HG03039 (cell line): ENCODE measurements at regions not wholly inside any gene's neighbourhood (a gene's known extent, or its start where the extent isn't known, plus 50 kb on each side); places are given as distances from the start of the nearest gene placed in this dataset.

Experiments used
- ATAC-seq: cut with Tn5 transposase; IDR thresholded peaks from one replicate; pipeline ENCODE4 v1.9.1; 2021; ENCODE audit warnings: mild to moderate bottlenecking, moderate library complexity; ENCODE audit not compliant: unreplicated experiment

DNA sequence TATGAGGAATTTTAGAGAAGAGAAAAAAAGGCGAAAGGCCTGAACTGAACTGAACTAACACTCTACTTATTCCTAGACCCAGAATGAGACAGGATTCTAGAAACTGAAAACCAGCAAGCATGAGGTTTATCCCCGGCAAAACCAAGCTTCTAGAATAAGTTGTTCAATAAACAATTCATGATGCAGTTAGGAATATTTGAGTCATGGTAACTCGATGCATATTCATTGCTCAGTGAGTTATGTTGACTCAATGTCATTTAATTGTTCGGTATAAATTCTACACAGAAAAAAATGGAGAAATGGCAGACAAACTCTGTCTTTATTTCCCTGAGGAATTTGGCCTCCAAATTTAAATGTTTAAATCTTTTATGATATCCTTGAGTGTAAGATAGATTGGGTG, 321.5 kb downstream of the SATB2 start:
- no peak for ATAC-seq

DNA sequence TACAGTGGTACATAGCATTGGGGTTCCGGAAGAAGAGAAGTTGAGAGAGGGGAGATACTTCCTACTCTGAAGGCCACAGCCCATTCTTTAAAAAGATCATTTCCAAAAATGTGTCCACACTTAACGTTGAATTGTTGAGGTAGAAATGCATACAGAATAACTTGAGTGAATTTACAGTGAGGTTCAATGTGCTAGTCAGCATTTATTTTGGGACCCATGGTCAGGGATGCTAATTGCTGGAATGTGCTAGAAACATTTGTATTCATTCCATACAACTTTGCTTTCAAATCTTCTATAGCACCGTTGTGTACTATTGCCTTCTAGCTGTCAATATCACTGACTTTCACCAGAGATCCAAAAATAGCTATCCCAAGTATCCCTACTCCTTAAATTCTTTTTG, 325.9 kb downstream of the SATB2 start:
- ATAC-seq, result no peak

DNA sequence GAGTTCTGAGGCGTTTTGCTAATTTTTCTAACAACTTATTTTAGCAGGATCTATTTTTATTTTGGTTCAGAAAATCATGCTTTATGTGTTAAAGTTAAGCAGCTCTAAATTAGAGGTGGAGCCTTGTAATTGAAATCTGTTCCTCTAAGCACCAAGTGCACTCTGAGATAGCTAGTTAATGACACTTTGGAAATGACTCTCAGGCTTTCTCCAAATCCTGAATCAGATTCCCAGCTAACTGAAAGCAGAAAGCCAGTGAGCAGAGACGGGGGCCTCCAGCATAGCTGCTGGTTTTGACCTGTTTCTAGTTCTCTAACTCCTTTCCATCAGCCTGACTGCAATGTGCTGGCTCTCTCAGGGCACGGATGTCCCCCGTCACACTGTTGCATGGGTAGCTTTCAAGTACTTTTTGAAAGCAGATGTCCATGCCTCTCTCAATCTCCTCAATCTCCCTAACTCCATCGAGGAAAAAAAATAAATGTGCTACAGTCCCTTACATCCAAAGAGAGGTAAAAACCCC, 326.5 kb downstream of the SATB2 start:
- no peak for ATAC-seq

DNA sequence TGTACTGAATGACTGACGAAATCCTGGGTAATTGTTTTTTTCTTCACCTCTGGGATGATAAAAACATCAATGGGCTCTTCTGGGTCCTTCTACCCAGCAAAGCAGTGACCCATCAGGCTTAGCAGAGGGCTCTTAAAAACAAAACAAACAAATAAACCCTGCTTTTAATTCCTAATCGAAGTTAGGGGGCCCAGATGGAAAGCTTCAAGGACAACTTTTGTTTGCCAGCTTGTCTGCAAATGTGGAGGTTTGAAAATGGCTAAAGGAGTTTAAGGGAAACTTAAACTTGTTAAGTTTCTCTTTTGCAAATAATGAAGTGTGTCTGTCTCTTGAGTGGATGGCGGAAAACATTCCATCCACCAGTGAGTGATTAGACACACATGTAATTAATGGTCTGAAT, 327.2 kb downstream of the SATB2 start:
- ATAC-seq, result no peak

DNA sequence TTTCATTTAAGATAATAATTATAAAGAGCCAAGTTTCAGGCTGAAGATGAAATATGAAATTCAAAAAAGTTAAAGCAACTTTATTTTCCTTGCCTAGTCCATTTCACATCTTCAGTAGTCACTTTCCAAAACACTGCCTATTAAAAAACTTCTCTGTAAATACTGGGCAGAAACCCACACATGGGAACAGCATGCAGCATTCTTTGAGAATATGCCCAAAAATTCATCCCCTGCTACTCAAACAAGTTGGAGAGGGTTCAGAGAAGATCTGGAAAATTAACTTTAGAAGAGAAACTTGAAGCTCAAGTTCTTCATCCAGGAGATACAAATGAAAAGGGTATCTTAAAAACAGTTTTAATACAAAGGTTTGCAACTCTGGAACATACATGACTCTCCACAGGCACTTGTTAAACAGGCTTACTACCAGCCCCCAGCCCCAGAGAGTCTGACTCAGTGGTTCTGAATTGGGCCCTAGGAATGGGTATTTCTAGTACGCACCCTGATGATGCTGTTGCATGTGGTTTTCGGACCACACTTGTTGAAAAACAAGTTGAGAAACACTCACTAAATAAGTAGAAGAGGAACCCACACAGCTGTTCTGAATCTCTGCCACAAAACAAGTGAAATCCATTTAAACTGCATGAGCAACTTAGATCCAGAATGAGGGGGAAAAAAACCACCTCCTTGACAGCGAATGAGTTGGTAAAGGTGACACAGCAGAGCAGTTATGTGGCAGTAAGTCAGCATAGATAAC, 329.1 kb downstream of the SATB2 start:
- ATAC-seq, result no peak

DNA sequence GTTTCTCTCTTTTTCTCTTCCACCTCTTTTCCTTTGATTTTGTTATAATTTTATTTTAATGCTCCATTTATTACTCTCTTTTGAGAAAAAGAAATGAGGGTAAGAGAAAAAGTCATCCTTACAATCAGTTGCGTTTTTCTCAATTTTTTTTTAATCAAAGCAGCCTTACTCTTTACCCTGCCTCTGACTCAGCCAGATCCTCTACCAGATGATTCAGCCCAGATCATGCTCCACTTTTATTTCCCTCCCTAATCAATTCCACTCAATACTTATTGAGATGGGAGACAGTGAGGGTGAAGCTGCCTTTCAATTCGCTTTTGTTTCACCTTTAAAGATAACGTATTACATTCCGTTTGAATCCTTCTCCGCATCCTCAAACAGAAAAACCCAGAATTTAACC, 337.9 kb downstream of the SATB2 start:
- no peak for ATAC-seq

DNA sequence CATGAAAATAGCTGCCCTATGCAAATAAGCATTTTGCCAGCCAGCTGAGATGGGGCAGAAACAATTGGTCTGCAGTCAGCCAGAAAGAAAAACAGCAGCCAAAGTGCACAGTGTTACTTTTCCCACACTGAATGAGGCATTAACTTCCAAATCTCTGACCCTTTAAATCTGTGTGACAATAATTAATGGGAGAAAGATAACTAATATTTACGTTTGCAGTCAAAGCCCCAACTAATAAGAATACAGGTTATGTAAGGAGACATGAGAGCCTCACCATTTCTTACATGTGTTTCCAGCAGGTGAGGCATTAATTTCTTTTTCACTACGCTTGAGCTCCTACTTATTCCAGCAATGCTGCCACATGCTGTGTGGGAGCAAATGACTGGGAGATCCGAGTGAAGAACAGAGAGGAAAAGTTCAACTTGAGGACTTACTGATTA, 339.0 kb downstream of the SATB2 start:
- no peak for ATAC-seq

DNA sequence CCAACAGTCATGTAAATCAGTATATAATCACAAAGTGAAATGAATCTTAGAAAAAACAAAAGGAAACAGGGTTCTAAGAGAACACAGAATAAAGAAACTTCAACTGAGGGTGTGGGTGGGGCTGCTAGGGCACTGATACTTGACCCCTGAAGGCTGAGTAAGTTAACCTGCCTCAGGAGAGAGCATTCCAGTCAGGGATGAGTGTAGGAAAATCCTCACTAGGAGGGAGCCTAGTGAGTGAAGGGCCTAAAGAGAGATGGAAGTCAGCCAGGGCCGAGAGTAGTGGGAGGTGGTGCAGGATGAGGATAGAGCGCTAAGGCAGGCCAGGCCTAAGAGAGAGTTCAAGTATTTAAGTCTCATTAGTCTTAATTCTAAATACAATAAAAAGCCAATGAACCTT, 342.6 kb downstream of the SATB2 start:
- ATAC-seq, result no peak

DNA sequence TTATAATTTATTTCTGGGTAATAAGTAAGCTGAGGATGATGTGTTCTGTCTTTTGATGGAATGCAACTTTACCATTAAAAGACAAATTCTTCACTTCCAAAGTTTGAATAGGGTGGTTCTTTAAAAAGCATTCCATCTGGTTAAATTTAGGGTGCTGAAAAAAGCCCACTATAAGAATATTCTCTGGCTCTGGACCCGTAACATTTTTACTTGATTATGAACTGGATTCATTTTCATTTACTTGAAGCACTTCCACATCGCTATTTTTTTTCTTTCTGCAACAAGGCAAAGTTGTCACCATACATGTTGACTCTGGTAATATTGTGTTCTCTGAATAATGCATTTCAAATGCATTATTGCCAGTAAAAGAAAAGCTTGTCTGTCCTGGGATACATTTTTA, 344.6 kb downstream of the SATB2 start:
- ATAC-seq, result no peak

DNA sequence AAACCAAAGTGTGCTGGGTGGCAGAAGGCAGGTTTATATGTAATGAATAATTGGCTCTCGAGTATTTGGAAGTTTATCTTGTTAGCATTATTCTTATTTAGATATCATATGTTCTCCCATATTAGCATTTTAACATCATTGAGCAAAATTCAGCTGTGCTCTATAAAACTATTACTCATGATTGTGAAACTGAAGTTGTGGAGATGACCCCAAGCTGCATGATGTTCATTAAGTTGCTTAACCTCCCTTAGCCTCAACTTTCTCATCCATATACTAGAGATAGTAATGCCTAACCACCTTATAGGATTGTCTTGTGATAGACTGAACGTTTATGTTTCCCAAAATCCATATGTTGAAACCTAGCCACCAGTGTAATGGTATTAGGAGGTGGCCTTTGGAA, 346.3 kb downstream of the SATB2 start:
- no peak for ATAC-seq

DNA sequence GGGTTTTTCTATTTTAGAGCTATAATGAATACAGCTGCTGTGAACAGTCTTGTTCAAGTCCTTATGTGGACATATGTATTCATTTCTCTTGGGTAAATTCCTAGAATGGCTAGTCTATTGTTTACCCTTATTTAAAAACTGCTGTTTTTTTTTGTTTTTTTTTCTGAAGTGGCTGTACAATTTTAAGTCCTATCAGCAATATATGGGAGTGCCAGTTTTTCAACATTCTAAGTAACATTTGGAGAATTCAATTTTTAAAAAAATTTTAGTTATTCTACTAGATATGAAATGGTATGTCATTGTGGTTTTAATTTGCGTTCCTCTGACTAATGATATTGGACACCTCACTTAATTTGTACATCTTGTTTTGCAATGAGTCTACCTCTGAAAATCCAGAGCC, 349.7 kb downstream of the SATB2 start:
- ATAC-seq, result no peak

DNA sequence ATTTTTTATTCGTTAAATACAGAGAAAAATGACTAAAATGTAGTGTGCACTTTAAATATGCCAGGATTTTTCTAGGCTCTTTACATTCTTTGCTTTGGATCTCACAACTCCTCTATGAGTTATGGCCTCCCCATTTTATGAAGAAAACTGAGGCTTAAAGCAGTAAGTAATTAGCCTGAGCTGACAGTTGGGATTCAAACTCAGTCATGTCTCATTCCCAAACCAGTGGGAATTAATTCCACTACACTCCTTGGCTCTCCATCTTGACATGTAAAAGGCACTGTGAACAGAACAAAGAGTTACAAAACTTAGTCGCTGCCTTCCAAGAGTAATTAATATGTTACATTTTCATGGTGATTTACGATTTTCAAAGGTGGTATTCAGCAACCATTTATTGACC, 351.9 kb downstream of the SATB2 start:
- no peak for ATAC-seq

DNA sequence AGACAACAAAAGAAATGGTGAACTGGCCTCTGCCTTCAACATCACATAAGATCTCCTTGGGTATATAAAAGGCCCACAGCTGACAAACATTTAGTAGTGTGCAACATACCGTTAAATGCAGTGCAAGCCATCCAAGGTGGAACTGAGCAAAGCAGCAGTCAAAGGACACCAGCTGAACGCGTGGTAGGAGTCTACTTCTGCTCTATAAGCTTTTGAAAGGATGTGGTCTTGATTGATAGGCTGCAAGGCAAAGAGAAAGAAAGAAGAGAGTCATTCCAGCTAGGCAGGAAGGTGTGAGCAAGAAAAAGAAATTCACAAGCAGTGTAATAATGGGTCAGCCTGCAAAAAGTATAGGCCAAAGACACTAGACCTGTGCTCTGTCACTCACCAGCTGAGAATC, 356.3 kb downstream of the SATB2 start:
- ATAC-seq, result no peak

DNA sequence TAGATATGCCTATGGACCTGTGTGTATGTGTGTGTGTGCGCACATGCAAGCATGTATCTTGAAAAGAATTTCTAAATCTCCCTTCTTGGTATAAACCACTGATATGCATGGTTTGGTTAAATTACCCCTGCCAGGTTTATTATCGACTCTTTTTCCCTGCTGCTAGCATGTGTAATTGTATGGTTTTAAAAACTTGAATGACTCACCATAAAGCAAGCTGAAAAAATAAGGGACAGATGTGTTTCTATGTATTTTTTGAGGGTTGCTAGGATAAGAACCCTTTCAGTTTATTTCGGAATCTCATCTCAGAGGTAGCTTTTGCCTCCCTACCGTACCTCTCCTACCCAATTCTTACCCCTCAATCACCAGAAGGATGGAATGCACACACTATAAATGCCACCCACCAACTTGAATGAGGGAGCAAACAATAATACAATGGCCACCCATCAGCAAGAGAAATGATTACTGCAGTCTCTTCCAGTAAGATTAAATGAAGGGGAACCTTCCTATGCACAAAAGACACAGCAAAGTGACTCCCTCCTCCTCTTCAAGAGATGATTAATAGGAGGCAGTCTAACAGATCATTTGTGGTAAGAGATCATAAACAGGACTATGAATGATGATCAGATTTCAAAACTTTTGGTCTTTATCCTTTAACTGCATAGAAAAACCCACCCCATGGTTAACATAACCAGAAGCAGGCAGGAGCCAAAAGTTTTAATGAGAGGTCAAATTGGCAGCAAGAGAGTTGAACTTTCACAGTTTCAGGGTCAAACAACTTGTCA, 357.2 kb downstream of the SATB2 start:
- no peak for ATAC-seq

DNA sequence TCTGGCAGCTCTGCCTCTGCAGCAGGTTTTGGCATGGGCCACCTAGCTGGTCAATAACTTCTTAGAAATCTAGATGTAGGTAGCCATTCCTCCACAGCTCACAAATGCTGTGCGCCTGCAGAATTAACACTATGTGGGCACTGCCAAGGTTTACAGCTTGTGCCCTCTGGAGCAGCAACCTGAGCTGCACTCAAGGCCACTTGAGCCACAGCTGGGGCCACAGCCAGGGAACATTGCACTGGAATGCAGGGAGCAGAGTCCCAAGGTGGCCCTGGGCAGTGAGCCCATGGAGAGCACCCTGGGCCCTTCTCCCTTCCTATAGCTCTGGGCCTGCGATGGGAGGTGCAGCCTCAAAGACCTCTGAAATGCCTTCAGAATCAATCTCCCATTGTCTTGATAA, 365.3 kb downstream of the SATB2 start:
- no peak for ATAC-seq

DNA sequence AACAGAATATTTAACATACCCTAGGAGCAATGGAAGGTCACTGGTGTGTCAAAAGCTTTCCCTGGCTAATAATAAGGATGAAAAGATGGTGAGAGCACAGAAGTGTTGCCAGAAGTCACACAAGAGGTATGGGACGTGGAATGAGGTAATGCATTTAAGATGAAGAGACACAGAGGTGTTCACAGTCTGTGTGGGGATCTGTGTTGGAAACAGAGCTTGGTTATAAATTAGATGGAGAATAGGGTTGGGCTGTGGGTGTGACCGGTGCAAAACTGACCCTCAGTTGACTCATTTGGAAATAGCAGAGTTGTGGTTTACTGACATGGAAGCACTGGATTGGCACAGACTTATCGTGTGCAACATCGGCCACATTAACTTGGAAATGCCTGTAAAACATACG, 372.5 kb downstream of the SATB2 start:
- no peak for ATAC-seq

DNA sequence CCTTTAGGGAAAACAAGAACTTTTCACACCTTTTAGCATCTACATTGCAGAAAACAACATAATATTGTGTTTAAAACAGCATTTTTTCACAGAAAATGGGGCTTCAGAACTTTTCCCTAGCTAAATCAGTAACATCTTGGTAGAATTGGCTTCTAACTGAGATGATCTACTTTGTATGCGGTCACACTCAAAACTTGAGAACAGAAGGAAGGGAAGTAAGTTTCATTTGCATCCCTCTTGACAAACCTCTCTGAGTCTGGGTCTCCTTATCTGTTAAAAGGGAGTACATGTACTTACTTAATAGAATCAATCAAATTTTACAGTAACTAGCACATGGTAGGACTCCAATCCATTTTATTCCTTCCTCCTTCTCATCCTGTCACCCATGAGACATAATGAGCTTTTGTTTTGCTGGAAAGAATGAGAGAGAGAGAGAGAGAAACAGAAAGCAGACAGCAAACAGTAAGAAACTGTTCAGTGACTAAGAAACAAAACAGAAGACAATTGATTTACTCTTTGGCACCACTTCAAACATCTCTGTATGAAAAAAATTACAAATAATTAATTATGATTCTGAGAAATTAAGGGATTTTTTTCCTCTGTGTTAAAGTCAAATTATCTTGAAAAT, 387.3 kb downstream of the SATB2 start:
- ATAC-seq, result no peak

DNA sequence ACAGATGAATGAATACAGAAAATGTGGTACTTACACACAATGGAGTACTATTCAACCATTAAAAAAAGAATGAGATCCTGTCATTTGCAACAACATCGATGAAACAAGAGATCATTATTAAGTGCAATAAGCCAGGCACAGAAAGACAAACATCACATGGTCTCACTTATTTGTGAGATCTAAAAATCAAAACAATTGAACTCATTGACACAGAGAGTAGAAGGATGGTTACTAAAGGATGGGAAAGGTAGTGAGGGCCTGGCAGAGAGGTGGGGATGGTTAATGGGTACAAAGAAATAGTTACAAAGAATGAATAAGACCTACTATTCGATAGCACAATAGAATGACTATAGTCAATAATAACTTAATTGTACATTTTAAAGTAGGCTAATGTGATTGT, 393.5 kb downstream of the SATB2 start:
- ATAC-seq, result no peak

DNA sequence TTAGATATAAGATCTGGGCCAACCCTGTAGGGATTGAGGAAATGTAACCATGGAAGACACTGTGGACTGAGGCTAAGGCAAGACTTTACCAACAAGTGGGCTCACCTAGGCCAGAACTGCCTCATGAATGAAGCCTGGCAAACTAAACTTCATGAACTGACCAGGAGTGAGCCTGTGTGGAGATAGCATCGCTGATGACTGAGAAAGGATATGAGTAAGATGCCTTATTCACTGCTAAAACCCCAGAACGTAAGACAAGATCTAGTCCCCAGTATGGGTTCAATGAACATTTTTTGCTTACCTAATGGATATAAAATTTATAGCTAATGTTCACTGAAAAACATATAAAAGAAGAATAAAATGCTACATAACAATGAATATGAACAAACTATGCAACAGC, 399.8 kb downstream of the SATB2 start:
- no peak for ATAC-seq

DNA sequence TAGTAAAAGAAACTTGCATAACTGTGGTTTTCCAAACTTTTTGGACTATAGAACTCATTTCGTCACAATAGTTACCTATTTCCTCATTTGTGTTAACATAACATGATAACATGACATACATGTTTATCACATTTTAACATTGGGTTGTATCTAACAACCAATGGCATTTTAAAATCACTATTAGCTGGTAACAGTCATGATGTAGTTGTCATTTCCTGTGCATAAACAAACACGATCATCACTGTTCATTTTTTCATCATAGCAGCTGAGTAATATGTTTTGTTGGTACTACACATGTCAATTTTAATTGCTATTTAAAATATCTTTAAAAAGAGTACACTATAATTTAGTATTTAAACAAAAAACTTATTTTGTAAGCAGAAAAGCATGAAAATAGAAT, 402.4 kb downstream of the SATB2 start:
- ATAC-seq, result no peak

DNA sequence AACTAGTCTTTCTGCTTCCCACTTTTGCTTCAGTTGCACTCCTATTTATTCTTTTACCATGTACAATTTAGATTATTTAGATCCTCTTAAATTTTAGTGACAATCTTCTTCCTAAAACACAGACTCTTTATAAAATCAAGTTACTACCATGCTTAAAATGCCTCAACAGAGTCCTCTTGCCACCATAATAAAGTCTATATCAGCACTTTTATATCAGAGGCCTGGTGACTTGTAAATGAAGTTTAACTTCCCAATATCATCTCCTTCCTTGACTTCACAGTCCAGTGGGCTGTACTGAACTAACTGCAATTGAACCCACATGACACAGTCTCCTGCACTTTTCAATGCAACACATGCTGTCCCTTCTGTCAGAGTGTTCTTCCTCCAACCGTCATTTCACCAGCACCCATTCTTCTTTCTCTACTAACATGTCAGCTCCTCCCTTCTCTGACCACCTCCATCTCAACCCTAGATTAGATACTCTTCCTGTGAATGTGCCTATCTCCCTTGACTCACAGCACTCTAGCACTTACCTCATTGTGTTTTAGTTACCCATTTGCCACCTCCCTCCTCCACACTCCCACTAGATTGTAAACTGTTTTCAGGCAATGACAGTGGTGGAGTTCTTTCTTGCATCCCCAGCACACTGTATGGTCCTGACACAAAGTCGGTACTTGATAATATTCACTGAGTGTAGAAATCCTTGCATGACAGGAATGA, 414.9 kb downstream of the SATB2 start:
- ATAC-seq, result no peak
